GM18873 (cell line): ENCODE measurements at regions not wholly inside any gene's neighbourhood (a gene's known extent, or its start where the extent isn't known, plus 50 kb on each side); places are given as distances from the start of the nearest gene placed in this dataset.

Source experiments
- ATAC-seq: cut with Tn5 transposase; IDR thresholded peaks from one replicate; pipeline ENCODE4 v1.9.1; 2021; ENCODE audit warnings: mild to moderate bottlenecking, moderate library complexity, moderate number of reproducible peaks; ENCODE audit not compliant: unreplicated experiment, low FRiP score

DNA sequence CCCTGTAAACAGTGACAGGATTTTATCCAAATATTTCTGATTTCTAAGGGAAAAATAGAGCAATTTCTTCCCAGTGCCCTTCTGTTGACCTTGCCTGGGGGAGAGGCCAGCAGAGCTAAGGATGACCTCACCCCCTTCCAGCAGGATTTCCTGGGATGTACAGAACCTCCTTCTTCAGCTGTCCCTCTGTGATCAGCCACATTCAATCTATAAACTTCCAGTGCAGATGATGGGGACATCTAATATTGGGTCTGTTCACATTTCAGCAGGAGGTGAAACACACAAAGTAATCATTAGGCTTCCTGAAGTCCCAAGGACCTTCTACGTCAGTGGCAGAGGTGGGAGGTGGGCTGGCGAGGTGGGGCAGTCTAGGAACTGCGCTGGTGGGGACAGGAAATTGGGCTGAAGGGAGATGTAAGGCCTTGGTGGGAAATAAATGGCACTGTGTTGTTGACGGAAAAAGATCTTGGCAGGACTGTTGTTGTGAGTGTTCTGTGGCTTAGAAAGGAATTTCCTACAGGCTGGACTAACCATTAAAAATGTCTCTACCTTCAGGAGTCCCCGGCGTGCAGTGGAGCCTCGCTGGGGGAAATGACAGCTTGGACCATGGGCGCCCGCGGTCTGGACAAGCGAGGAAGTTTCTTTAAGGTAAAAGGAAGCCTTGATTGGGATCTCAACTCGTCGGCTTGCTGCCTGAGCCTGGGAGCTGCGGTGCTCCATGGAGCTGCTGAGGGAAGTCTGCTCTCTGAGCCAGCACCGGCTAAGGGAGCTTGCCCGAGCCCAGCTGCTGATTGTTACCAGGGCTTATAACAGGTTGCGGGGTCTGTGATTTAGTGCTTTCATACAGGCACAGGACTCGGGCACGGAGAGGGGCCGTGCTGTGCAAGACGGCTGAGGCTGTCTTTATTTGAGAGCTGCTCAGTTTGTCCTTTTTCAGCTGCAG lies 127.9 kb upstream of the NAA20 start:
- ATAC-seq = no peak

DNA sequence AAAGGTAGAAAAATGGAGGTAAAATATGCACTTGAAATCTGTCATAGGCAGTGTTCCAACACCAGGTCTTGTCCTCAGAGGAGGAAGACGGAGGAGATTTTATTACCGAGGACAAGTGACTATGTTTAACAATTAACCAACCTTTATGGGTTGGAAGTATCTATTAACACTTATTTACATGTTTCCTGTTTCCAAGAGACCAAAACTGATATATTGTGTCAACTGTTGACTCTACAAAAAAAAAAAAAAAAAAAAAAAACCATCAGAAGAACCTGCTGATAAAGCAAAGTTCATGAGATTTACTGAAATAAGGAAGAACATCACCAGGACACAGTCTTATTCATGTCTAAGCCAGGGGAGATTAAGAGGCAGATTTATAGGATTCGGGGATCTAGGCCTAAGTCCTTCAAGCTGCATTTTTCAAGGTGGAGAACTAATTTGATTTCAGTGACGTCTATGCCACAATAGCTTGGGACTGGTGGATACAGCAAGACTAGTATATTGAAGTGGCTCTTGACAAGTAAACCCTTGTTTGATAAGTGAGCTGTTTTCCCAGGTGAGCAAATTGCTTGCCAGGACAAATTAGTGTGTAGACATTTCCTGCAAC lies 126.6 kb upstream of the NAA20 start:
- no peak for ATAC-seq

DNA sequence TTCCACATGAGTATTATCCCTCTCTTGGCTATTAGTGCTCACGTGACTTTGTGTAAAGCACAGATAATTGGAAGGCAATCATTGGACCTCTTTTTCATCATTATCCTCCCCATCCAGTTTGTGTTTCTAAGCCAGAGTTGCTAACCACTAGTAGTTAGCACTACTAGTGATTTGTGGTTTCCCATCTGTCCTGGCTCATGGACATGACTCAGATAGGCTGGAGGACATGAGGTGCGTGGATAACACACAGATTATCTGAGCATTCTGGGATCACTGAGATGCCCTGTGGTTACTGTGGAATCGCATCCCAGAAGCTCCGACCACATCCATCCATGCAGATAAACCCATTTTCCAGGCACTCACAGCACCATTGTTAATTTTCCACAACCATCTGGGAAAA lies 123.8 kb upstream of the NAA20 start:
- no peak for ATAC-seq

DNA sequence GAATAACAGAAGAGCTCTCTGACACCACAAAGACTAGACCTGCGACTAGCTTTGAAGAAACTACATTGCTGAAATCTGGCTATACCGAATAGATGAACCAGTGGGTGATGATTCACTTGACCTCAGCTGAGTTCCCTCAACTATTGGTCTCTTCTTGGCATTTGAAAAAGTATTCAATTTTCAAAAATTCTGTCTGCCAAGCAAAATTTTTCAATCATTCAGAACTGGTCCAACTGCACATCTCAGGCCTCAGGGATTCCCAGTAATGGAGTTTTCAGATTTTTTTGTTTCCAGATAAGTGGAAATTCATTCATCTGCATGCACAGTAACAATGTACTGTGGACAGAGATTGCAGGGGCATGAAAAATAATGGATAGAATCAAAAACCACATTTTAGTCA lies 121.4 kb upstream of the NAA20 start:
- ATAC-seq = no peak

DNA sequence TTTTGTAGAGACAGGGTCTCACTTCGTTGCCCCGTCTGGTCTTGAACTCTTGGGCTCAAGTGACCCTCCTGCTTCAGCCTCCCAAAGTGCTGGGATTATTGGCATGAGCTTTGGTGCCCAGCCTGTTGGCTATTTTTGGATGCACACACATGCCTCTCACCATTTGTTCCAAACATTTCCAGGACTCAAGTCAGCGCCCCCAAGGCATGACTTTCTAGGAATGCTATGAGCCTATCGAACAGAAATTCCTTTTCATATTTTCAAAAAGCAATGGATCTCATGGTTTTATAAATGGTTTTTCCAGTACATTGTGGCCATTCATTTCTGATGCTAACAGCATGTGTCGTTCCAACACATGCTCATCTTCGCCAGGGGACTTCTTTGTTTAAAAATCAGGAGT lies 119.3 kb upstream of the NAA20 start:
- no peak for ATAC-seq

DNA sequence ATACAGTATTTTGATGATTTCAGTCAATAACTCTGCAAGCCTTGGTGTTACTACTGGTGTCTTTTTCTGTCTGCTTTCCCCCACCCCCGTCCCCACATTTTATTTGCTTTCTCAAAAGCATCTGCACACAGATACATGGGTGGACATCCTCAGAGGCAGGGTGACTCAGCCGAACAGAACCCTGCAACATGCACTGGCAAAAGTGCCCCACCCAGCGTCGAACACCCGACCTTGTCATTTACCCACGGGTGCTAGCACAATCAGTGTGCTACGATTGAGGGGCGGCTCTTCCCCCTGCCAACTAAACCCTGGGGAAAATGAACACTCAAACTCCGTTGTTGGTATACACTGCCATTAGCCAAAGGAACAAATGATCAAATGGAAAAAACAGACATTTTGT lies 115.9 kb upstream of the NAA20 start:
- ATAC-seq = no peak

DNA sequence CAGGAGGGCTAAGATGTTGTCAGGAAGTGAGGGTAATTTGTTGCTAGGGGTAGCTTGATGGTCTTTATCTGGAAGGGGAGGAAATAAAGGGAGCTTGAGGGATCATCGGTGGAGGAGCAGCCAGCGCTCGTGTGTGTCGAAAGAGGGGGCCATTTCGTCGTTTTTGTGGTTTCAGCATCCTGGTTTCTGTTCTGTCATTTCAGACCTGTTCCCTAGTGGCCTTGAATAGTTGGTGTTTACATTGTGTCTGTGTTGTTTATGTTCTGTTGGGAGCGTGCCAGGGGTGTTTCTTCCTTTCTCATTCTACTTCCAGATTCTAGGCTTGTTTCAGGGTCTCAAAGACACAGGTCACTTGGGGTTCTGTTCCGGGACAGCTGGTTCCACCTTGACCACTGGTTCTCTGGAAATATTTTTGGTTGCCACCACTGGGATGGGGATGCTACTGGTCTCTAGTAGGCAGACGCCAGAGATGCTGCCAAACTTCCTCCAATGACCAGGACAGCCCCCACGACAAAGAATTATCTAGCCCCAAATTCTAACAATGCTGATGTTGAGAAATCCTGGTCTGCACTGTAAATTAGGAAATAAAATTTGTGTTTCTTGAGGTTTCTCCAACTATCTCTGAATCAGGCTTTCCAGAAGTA lies 113.9 kb upstream of the NAA20 start:
- no peak for ATAC-seq

DNA sequence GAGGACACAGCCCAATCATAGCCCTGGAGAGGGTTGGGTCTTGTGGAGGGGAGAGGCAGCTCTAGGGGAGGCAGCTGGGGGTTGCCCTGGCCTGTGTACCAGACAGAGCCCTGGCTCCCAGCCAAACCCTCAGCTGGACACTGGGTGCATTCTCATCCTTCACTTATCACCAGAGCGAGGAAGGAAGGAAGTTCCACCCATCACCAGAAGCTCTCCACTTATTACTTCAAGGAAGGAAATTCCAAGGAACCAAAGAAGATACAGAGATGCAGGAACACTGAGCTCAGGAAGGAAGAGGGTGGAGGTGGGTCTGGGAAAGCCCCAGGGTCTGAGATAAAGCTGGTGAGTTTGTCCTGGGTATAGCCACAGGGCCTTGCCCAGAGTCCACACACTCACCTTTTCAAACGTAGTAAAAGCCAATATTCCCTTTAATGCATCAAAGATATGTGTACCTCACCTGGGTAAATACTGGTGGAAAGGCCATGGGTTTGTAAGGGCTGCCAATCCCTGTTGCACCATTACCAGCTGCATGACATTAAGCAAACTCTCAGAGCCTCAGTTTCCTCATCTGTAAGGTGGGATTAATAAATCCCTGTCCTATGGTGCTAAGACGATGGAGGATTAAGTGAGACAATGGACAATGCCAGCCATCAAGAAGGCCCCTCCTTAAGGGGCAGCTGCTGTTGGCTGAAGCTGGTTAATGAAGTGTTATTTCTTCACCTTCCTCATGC lies 109.7 kb upstream of the NAA20 start:
- no peak for ATAC-seq

DNA sequence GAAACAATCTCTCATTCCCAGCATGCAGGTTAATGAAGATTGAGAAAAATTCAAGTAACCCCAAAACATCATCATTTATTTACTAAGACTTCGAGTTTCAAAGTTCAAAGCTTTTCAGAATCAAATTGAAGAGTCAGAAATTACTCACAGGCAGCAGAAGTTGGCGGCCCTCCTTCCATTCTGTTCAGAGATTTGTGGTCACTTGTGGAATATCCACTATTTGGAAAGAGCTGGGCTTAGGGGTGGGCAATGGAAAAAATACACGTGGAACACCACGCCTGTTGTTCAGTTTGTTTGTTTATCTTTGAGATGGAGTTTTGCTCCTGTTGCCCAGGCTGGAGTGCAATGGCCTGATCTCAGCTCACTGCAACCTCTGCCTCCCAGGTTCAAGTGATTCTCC lies 108.6 kb upstream of the NAA20 start:
- ATAC-seq = no peak

DNA sequence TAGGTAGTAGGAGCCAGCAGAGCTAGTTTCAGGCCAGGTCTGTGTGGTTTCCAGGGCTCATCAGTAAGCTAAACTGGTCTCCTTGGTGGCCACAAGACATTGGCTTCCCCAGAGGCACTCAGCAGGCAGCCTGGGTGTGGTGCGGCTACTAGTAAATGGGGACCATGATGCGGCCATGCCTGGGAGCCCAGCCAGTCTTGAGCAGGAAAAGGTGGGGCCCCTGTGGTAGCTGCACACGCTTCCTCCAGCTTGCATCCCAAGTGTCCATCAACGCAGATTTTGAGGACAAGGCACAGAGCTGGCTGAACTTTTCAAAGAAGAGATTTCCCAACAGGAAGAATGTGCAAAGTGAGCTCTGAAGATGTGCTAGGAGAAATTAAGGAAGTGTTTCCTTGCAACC lies 107.4 kb upstream of the NAA20 start:
- no peak for ATAC-seq

DNA sequence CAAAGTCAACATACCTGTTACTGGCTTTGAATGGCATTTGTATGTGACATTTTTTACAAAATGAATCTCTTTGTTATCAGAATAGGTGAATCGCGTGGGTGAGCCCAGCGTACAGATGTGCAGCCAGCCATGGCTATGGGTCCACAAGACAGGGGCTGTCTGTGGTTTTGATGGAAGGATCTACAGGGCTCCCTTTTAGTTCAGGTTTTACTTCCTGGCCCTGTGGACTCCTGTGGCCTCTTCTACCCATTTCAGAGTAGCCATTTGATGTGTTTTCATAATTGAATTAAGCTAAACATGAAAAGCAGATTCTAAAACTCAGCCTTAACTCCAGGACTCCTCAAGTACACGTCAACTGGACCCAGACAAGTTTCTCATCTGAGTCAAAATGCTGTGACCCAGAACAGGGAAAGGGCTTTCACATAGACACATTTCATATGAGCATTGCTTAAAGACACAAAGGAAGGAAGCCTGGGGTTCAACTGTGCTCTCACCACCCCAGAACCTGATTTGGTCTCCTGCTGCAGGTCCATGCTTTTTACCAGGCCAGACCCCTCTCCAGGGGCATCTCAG lies 105.3 kb upstream of the NAA20 start:
- ATAC-seq = no peak

DNA sequence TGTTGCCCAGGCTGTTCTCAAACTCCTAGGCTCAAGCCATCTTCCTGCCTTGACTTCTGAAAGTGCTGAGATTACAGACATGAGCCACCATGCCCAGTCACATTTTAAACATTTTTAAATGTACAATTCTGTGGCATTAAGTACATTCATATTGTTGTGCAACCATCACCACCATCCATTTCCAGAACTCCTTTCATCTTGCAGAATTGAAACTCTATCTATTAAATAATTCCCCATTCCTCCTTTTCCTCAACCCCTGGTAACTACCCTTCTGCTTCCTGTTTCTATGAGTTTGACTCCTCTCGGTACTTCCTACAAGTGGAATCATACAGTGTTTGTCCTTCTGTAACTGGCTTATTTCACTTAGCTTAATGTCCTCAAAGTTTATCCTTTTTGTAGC lies 103.8 kb upstream of the NAA20 start:
- no peak for ATAC-seq

DNA sequence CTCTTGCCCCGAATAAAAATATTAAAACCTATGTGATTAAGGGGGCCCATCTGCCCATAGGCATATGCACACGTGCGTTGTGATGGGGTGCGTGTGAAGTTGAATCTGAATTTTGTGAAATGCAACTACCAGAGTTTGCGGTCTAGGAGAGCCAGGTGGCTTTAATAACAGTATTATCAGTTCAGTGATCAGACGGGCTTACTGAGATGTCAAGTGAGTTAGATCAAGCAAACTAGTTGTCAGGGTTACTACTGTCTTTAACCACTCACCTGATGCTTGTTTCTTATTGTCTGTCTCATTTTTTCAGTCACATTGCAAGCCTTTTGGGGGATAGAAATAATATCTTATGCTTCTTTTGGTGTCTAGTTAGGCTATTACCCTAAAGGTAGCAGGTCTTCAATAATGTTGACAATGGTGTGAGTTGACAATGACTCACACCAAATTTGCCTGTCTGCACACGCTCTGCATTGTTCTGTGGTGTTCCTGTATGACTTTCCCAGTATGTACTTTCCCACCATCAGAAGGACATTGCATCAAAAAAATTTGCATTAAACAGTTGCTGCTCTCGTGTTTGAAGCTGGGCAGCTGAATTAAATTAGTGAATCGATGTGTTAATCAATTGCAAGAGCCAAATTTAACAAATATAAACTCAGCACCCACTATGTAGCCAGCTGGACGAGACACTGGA lies 103.1 kb upstream of the NAA20 start:
- ATAC-seq = no peak

DNA sequence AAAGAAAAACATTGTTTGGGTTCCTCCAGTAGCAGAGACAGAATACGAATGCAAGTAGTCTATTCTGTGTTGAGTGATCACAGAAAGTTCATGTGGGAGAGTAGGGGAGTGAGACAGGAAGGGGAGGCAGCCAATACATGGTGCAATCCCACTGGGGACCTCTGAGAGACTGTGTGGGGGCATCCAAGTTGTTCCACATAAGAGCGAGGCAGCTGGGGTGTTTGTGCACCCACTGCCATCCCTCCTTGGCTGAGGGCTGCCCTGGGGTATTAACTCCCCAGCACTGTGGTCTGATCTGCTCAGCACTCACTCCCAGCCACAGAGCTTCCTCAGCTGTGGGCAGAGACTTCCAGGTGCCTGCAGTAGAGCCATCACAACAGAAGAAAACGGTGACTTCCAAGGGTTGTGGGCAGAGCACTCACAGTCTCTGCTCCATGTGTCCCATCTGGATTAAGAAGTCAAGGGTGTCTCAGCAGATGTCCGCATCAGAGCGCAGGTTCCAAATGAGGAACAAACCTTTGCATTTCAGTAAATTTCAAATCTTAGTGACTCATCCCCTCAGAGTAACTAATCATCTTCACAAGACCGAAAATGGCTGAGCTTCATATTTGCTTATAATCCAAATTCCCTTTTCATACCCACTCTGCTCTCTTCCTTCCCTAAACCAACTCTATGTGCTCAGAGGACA lies 101.9 kb upstream of the NAA20 start:
- ATAC-seq = no peak

DNA sequence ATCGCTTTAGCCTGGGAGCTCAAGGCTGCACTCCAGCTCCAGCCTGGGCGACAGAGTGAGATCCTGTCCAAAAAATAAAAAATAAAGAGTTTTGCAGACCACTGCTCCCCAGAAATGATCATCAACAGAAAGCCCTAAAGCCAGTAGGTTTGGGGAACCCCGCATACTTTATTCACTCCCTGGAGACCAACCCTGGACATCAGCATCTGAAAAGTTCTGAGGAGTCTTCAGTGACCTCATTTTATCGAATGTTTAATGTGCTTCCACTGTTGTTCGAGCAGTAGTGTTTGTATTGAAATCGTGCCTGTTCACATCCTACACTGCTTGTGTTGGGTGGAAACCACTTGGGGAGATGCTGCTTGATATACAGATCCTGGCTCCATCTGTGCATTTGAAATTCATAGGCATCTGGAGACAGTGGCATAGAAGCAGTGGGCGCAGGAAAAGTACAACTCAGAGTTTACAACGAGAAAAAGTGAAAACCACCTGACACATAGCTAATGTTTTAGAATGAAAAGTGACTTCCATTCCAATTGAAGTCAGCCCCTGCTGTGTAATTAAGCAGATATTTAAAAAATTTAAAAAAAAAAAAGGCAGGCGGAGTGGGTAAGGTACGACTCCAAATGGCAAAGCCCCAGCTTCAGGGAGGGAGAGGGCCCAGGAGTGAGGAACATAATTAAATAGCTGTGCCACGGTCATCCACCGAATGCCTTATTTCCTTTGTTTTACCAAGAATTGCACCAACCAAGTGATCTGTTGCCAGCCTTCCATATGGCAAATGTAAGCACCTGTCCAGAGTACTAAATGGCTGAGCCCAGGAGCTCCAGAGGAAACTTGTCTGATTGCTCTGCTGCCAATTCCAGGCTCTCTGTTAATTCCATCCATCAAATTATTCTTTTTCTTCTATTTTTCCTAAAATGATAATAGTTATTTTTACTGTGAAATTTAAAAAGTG lies 100.4 kb upstream of the NAA20 start:
- ATAC-seq = no peak

DNA sequence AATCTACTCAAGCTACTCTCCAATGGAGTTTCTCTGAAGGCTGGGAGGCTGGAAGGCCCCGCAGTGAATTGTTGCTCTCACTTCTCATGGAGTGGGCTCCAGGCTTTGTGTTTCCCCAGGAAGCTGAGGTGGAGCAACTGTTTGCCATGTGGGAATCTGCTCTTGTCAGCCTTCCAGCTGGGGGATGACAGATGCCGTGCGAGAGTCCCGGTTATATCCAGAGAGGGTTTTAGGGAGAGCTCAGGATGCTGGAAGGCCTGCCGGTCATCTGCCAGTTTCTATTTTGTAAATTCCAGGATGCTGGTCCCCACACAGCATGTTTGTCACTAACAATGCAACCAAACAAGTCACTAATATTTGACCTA lies 98.2 kb upstream of the NAA20 start:
- no peak for ATAC-seq

DNA sequence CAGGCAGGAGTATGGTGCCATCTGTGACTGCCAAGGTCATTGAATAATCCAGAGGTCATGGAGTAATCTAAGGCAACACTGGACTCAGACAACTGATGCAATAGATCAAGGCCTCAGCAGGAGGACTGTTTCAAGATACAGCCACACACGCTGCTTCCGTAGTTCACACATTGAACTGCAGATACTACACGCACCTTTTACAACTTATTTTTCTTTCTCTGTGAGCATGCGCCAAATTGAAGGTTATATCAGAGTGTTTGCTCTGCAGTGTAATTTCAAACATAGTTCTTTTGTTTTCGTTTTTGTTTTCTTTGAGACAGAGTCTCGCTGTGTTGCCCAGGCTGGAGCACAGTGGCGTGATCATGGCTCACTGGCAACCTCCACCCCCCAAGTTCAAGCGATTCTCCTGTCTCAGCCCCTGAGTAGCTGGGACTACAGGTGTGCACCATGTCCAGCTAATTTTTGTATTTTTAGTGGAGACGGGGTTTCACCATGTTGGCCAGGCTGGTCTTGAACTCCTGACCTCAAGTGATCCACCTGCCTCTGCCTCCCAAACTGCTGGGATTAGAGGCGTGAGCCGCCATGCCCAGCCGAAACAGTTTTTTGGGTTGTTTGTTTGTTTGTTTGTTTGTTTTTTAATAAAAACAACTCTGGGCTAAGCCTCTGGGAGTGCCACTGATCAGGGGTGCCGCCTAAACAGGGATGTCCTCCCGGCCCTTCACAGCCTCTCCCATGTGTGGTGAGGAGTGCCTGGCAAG lies 96.6 kb upstream of the NAA20 start:
- ATAC-seq = no peak
